Common myeloid progenitor, CD34-positive (primary cell): ENCODE measurements at regions not wholly inside any gene's neighbourhood (a gene's known extent, or its start where the extent isn't known, plus 50 kb on each side); places are given as distances from the start of the nearest gene placed in this dataset.

ENCODE experiments used
- CTCF ChIA-PET: fragments of 350-600 bp; sonication (Branson Sonifier 250); formaldehyde crosslinking; loops from one replicate; lab custom pipeline; 2021; ENCODE audit warnings: antibody characterized with exemption; lab: Charles Lee
- POLR2A ChIA-PET: fragments of 350-600 bp; sonication (Branson Sonifier 250); formaldehyde crosslinking; loops from one replicate; lab custom pipeline; 2021; ENCODE audit warnings: antibody characterized with exemption; lab: Charles Lee
- DNase-seq, 3 donors: peaks; one replicate each; pipeline versions ENCODE4 v3.0.0 to v3.0.0-alpha.2; 2013
- H3K27ac ChIP-seq, 2 experiments: 1 replicate in 1 of 2; 2 replicates in 1 of 2; pipeline ENCODE4 v1.7.0; 2013; ENCODE audit warnings: inconsistent platforms in 2 of 2, low read length in 2 of 2, mild to moderate bottlenecking in 2 of 2, low read depth in 1 of 2, moderate library complexity in 1 of 2; ENCODE audit not compliant: severe bottlenecking in 2 of 2, insufficient read depth in 1 of 2, poor library complexity in 1 of 2
- H3K27me3 ChIP-seq, 5 experiments: replicated peaks in 2 of 5; 1 replicate in 3 of 5; 2 replicates in 2 of 5; pipeline versions ENCODE4 v1.6.1 to v1.7.0; 2013; ENCODE audit warnings: low read length in 4 of 5, mild to moderate bottlenecking in 2 of 5, moderate library complexity in 2 of 5, inconsistent platforms in 1 of 5; ENCODE audit not compliant: insufficient read depth in 5 of 5, control insufficient read depth in 4 of 5
- H3K36me3 ChIP-seq, 4 experiments: 1 replicate in 2 of 4; 2 replicates in 2 of 4; pipeline versions ENCODE4 v1.6.1 to v1.7.0; 2013; ENCODE audit warnings: low read length in 3 of 4, control low read depth in 1 of 4, mild to moderate bottlenecking in 1 of 4; ENCODE audit not compliant: control insufficient read depth in 4 of 4, insufficient read depth in 4 of 4
- H3K4me1 ChIP-seq, 4 experiments: 1 replicate in 3 of 4; 2 replicates in 1 of 4; pipeline versions ENCODE4 v1.6.1 to v1.7.1; 2013; ENCODE audit warnings: low read length in 3 of 4, mild to moderate bottlenecking in 3 of 4, control low read depth in 1 of 4, inconsistent platforms in 1 of 4, moderate library complexity in 1 of 4; ENCODE audit not compliant: control insufficient read depth in 4 of 4, insufficient read depth in 4 of 4; ENCODE audit errors: control extremely low read depth in 1 of 4
- H3K4me3 ChIP-seq, 7 experiments: 1 replicate in 4 of 7; 2 replicates in 3 of 7; pipeline versions ENCODE4 v1.5.1 to v1.7.0; 2013; ENCODE audit warnings: mild to moderate bottlenecking in 7 of 7, low read length in 6 of 7, moderate library complexity in 6 of 7, inconsistent platforms in 2 of 7, low read depth in 2 of 7, control low read depth in 1 of 7; ENCODE audit not compliant: insufficient read depth in 4 of 7, control insufficient read depth in 1 of 7; ENCODE audit errors: extremely low read depth in 1 of 7
- H3K9me3 ChIP-seq, 5 experiments: 1 replicate in 4 of 5; 2 replicates in 1 of 5; pipeline versions ENCODE4 v1.6.1 to v1.7.1; 2013; ENCODE audit warnings: low read length in 4 of 5, mild to moderate bottlenecking in 2 of 5, inconsistent platforms in 1 of 5, low read depth in 1 of 5, moderate library complexity in 1 of 5; ENCODE audit not compliant: control insufficient read depth in 4 of 5, insufficient read depth in 2 of 5; ENCODE audit errors: control extremely low read depth in 1 of 5
- WGBS: methylation state at CpG from one replicate; pipeline ENCODE4 v1.1.5; 2013; ENCODE audit not compliant: insufficient coverage; 5-methylcytosine and 5-hydroxymethylcytosine counted together

DNA sequence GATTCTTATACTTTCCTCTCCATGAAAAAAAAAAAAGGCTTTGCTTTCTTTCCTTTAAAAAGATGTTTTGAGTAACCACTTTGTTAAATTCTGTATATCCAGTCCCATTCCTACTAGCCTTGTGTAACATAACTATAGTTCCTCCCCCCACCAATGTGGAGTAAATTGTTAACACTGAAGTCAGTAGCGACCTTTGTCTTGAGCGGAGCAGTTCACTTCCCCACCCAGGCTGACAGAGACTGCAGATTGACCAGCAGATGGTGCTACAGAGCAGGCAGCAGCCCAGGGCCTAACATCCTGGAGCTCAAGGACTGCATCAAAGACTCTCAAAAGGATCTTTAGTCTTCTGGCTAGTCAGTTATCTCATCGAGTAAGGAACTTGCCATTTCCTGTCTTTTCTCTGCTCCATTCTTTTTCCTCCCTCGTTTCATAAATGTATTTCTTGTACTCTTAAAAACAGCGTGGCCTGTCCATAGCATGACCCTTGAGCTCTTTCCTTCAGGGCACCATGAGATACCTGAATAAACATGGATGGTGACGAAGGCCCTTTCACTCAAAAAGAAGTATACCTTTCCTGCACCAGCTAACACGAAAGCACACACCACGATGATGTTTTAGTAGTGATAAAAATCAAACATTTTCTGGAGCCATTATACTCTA lies 503.5 kb upstream of the PKN2 start:
- H3K27me3 ChIP-seq = no peaks in the 10 kb centered on the region
- no peaks in the 10 kb centered on the region for H3K4me1 ChIP-seq
- H3K4me3 ChIP-seq = no peak overlapping the region
- 24% methylated on average over 3 of the region's 8 CpGs for WGBS
- H3K9me3 ChIP-seq = no peaks in the 10 kb centered on the region
- CTCF ChIA-PET = interaction anchor here (0.8 to 1.7 kb wide), 7 partner anchors 11 to 205 kb away, joined by 3 to 10 read pairs (median 5); no protein-coding TSS in a partner anchor
- no peaks in the 10 kb centered on the region for H3K36me3 ChIP-seq
- peak; percentile 61 to 86 (median 80) for DNase-seq
- H3K27ac ChIP-seq = no peak overlapping the region
- POLR2A ChIA-PET = interaction anchor here (0.6 to 0.7 kb wide), 2 partner anchors 20 to 1170 kb away, joined by 3 read pairs; no protein-coding TSS in a partner anchor

DNA sequence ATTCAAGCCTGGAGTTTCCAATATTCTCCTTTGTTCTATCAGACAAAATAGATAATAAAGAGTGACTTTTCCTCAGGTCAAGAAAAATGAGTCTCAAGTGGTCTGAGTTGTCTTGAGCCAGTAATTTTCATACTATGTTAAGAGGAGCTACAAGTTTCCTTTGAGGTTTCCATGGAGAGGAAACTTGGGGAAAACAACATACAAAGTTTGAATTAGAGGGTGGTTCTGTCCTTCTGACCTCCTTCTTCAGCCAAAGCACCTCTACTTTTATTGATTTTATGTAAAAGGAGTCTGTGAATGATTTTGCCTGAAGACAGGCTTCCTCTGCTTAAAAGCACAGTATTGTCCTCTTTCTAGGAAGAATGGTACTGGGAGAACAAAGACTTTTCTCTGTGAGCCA lies 497.2 kb upstream of the PKN2 start:
- ChIA-PET CTCF (no interaction called here), POLR2A (no interaction called here)
- Histone ChIP-seq H3K27me3 (no peaks in the 10 kb centered on the region), H3K9me3 (no peaks in the 10 kb centered on the region), H3K4me3 (no peak overlapping the region), H3K4me1 (no peaks in the 10 kb centered on the region), H3K27ac (no peak overlapping the region), H3K36me3 (no peaks in the 10 kb centered on the region)
- no peak for DNase-seq

GRCh38 chr1:88188038-88188437 lies 496.0 kb upstream of the PKN2 start:
- POLR2A ChIA-PET = no interaction called here
- Histone ChIP-seq H3K4me1 (no peaks in the 10 kb centered on the region), H3K27ac (no peak overlapping the region), H3K36me3 (no peaks in the 10 kb centered on the region), H3K4me3 (no peak overlapping the region), H3K9me3 (no peaks in the 10 kb centered on the region), H3K27me3 (no peaks in the 10 kb centered on the region)
- DNase-seq = no peak
- CTCF ChIA-PET = no interaction called here

DNA sequence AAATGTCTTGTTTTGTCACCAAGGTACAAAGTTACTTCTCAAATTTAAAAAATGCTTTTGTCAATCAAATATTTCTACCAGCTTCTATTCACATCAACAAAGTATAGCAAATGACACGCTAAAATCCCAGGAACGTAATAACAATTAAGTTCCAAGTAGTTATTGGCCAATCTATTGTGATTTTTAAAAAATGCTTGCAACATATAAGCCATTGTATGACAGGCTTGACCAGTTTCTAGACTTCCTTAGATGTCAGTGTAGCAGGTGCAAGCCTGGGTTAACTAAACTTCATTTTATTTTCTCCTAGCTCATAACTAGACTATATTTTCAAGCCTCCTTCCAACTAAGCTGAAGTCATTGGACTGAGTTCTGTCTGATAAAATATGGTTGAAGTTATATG lies 494.5 kb upstream of the PKN2 start:
- Histone ChIP-seq H3K27ac (no peak overlapping the region), H3K4me3 (no peak overlapping the region), H3K36me3 (no peaks in the 10 kb centered on the region), H3K4me1 (no peaks in the 10 kb centered on the region), H3K9me3 (no peaks in the 10 kb centered on the region), H3K27me3 (no peaks in the 10 kb centered on the region)
- POLR2A ChIA-PET = no interaction called here
- whole genome bisulfite sequencing = no CpG with 5 or more reads among the region's 2 CpGs
- CTCF ChIA-PET = no interaction called here
- DNase-seq = no peak

DNA sequence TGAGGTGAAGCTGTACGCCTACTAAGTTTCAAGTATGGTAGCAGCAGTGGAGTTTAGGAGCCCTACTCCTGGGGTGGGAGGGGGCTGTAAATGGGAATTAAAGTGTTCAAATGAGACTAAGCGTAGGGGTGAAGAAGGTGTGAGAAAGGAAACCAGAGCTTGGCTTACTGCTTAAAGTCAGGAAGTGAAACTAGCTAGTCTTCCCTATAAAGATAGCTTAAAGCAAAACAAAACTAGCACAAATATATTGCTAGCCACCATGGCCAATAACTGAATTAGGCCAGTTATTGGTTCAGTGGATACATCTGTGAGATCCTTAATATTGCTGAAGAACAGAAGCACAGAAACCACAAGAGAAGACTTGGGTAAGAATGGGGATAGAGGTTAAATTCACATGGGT lies 492.2 kb upstream of the PKN2 start:
- Histone ChIP-seq H3K4me3 (no peak overlapping the region), H3K27ac (no peak overlapping the region), H3K4me1 (no peaks in the 10 kb centered on the region), H3K36me3 (no peaks in the 10 kb centered on the region), H3K9me3 (no peaks in the 10 kb centered on the region), H3K27me3 (no peaks in the 10 kb centered on the region)
- CTCF ChIA-PET = interaction anchor here (0.9 kb wide), 1 partner anchor 11 kb away, joined by 3 read pairs; no protein-coding TSS in a partner anchor
- no peak for DNase-seq
- POLR2A ChIA-PET = no interaction called here
- 100% methylated on average over 1 of the region's 2 CpGs for WGBS

DNA sequence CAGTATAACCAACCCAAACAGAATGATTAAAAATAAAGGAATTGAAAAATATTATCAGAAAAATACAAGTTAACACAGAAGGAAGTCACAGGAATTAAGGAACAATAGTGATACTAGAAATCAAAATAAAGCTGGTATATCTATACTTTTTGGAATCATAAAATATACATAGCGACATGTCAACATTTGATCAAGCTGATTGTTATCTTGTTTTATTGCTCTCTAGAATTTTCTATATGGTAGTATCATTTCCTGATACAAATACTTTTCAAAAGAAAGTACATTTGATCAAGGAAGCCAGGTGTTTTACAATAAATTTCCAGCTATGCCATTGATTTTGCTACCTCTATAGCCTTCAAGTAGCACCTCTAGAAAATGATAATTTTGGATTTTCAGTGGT lies 489.5 kb upstream of the PKN2 start:
- Histone ChIP-seq H3K27me3 (no peaks in the 10 kb centered on the region), H3K36me3 (no peaks in the 10 kb centered on the region), H3K27ac (no peak overlapping the region), H3K9me3 (no peaks in the 10 kb centered on the region), H3K4me3 (no peak overlapping the region), H3K4me1 (no peaks in the 10 kb centered on the region)
- ChIA-PET POLR2A (no interaction called here), CTCF (interaction anchor here (0.8 to 2.5 kb wide), 2 partner anchors 10 to 14 kb away, joined by 3 to 10 read pairs; no protein-coding TSS in a partner anchor)
- WGBS = no CpG with 5 or more reads among the region's 1 CpG
- no peak for DNase-seq

- H3K27ac ChIP-seq = no peak overlapping the region
- H3K4me1 ChIP-seq = no peaks in the 10 kb centered on the region
- H3K4me3 ChIP-seq = no peak overlapping the region
- no peak for DNase-seq
- WGBS = 94% methylated on average over 3 of the region's 3 CpGs
- no peaks in the 10 kb centered on the region for H3K36me3 ChIP-seq
- no peaks in the 10 kb centered on the region for H3K9me3 ChIP-seq
- ChIA-PET CTCF (no interaction called here), POLR2A (interaction anchor here (1.2 kb wide), 1 partner anchor 20 kb away, joined by 3 read pairs; no protein-coding TSS in a partner anchor)
- no peaks in the 10 kb centered on the region for H3K27me3 ChIP-seq
Measured at GRCh38 chr1:88200545-88200944, 483.5 kb upstream of the PKN2 start.
